ENCODE measurements at regions not wholly inside any gene's neighbourhood (a gene's known extent, or its start where the extent isn't known, plus 50 kb on each side); places are given as distances from the start of the nearest gene placed in this dataset.
"Not testable (repeated sequence)": the region's sequence is repeated elsewhere in the genome, so short reads cannot be mapped to it uniquely, and the experiment has no call there.

DNA sequence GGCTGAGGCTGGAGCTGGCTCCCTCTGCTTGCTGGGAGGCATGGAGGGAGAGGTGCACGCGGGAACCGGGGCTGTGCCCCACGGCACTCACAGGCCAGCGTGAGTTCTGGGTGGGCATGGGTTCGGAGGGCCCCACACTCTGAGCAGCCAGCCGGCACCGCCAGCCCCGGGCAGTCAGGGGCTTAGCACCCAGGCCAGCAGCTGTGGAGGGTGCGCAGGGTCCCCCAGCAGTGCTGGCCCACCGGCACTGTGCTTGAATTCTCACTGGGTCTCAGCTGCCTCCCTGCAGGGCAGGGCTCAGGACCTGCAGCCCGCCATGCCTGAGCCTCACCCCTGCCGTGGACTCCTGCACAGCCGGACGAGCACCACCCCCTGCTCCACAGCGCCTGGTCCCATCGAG, 164.9 kb upstream of the PLD5 start:
- Mint-ChIP-seq H3K27me3 (ENCODE audit: insufficient read depth) (no peaks in the 10 kb centered on the region), H3K36me3 (ENCODE audit: low read depth) (no peaks in the 10 kb centered on the region), H3K9me3 (no peaks in the 10 kb centered on the region), H3K4me3 (no peak overlapping the region), H3K27ac (no peak overlapping the region), H3K4me1 (ENCODE audit: low read depth) (no peaks in the 10 kb centered on the region)
- no peak for DNase-seq (ENCODE audit: low spot score)
- intact Hi-C loops (cut with micrococcal nuclease): no loop called here

DNA sequence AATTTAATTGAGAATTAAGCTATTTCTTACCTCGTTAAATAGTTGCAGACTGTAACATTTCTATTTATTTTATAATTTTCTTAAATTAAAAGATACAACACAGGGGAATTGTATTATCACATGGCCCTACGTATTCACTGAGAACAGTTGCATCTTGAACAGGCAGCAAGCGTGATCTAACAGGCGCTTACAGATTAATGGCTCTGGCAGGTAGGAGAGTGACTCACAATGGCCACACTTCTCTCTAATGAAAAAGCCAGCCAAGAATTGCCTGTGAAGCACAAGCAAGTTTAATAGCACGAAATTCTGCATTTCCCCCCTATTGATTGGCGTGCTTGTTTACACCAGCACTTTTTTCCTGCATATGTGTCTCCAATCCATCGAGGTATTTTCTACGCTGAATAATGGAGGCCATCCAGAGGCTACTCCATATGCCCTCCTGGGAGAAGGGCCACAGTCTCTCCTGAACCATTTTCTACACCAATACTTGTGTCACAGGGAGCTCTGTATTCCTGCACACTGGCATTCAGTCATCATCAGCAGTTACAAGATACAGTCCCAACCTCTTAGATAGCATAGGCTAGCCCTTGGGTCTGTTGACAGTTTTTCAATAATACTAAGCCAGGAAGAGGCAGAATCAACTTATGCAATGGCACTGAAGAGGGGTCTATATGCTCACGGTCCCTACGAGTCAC, 150.6 kb upstream of the PLD5 start:
- intact Hi-C loops (cut with micrococcal nuclease): no loop called here
- DNase-seq (ENCODE audit: low spot score): no peak
- Mint-ChIP-seq H3K4me3 (no peak overlapping the region), H3K27me3 (ENCODE audit: insufficient read depth) (no peaks in the 10 kb centered on the region), H3K9me3 (peaks cover 4% of the 10 kb centered on the region), H3K36me3 (ENCODE audit: low read depth) (no peaks in the 10 kb centered on the region), H3K4me1 (ENCODE audit: low read depth) (no peaks in the 10 kb centered on the region), H3K27ac (no peak overlapping the region)

GRCh38 chr1:242673652-242674051, 149.2 kb upstream of the PLD5 start:
- H3K27ac Mint-ChIP-seq: no peak overlapping the region
- intact Hi-C loops (cut with micrococcal nuclease): no loop called here
- peaks cover 4% of the 10 kb centered on the region for H3K9me3 Mint-ChIP-seq
- no peaks in the 10 kb centered on the region for H3K27me3 Mint-ChIP-seq (ENCODE audit: insufficient read depth)
- no peaks in the 10 kb centered on the region for H3K36me3 Mint-ChIP-seq (ENCODE audit: low read depth)
- H3K4me1 Mint-ChIP-seq (ENCODE audit: low read depth): no peaks in the 10 kb centered on the region
- DNase-seq (ENCODE audit: low spot score): no peak
- no peak overlapping the region for H3K4me3 Mint-ChIP-seq

GRCh38 chr1:242673165-242673564, 148.7 kb upstream of the PLD5 start:
- H3K4me1 Mint-ChIP-seq (ENCODE audit: low read depth); H3K36me3 Mint-ChIP-seq (ENCODE audit: low read depth); H3K27me3 Mint-ChIP-seq (ENCODE audit: insufficient read depth); H3K9me3 Mint-ChIP-seq; DNase-seq (ENCODE audit: low spot score); H3K27ac Mint-ChIP-seq; H3K4me3 Mint-ChIP-seq; intact Hi-C loops (cut with micrococcal nuclease): not testable (repeated sequence)

DNA sequence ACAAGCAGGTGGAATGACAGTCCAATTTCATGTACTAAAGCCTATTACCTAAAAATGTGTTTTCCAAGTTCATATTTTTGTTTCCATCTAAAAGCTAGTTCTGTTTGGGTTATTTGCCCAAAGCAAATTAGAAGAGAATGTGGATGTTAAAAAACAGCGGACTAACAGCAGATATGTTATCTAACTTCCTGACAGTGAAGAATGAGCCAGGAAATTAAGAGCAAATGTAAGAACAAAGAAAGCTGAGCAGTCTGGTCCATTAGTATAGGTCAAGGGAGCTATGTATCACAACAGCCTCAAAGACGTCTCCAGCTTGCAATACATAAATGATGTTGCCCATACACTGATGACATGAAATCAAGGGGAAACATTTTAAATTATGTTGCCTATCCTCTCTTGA, 145.5 kb upstream of the PLD5 start:
- no peaks in the 10 kb centered on the region for H3K4me1 Mint-ChIP-seq (ENCODE audit: low read depth)
- H3K27ac Mint-ChIP-seq: no peak overlapping the region
- intact Hi-C loops (cut with micrococcal nuclease): no loop called here
- peaks cover 8% of the 10 kb centered on the region for H3K9me3 Mint-ChIP-seq
- H3K27me3 Mint-ChIP-seq (ENCODE audit: insufficient read depth): no peaks in the 10 kb centered on the region
- no peak overlapping the region for H3K4me3 Mint-ChIP-seq
- DNase-seq (ENCODE audit: low spot score): no peak
- no peaks in the 10 kb centered on the region for H3K36me3 Mint-ChIP-seq (ENCODE audit: low read depth)

GRCh38 chr1:242662886-242663285, 138.4 kb upstream of the PLD5 start:
- intact Hi-C loops (cut with micrococcal nuclease): no loop called here
- DNase-seq (ENCODE audit: low spot score): no peak

GRCh38 chr1:242653772-242654171, 129.3 kb upstream of the PLD5 start:
- H3K9me3 Mint-ChIP-seq; H3K4me3 Mint-ChIP-seq; DNase-seq (ENCODE audit: low spot score); intact Hi-C loops (cut with micrococcal nuclease); H3K27me3 Mint-ChIP-seq (ENCODE audit: insufficient read depth); H3K36me3 Mint-ChIP-seq (ENCODE audit: low read depth); H3K4me1 Mint-ChIP-seq (ENCODE audit: low read depth); H3K27ac Mint-ChIP-seq: not testable (repeated sequence)

More at GRCh38 chr1:242662886-242663285, 138.4 kb upstream of the PLD5 start:
- no peak overlapping the region for H3K4me3 Mint-ChIP-seq
- H3K27ac Mint-ChIP-seq: no peak overlapping the region
- H3K27me3 Mint-ChIP-seq (ENCODE audit: insufficient read depth): no peaks in the 10 kb centered on the region
- H3K4me1 Mint-ChIP-seq (ENCODE audit: low read depth): no peaks in the 10 kb centered on the region
- peaks cover 4% of the 10 kb centered on the region for H3K9me3 Mint-ChIP-seq
- no peaks in the 10 kb centered on the region for H3K36me3 Mint-ChIP-seq (ENCODE audit: low read depth)

DNA sequence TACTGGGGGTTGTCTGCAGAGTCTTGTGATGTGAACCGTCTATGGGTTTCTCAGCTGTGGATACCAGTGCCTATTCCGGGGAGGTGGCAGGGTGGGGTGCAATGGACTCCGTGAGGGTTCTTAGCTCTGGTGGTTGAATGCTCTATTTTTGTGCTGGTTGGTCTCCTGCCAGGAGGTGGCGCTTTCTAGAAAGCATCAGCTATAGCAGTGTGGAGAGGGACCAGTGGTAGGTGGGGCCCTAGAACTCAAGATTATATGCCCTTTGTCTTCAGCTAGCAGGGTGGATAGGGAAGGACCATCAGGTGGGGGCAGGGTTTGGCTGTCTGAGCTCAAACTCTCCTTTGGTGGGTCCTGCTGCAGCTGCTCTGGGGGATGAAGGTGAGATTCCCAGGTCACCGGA, 127.3 kb upstream of the PLD5 start:
- Mint-ChIP-seq H3K4me3 (no peak overlapping the region), H3K27ac (no peak overlapping the region), H3K9me3 (peaks cover 4% of the 10 kb centered on the region), H3K4me1 (ENCODE audit: low read depth) (no peaks in the 10 kb centered on the region), H3K36me3 (ENCODE audit: low read depth) (no peaks in the 10 kb centered on the region), H3K27me3 (ENCODE audit: insufficient read depth) (peaks cover 2% of the 10 kb centered on the region)
- DNase-seq (ENCODE audit: low spot score): no peak
- intact Hi-C loops (cut with micrococcal nuclease): no loop called here

- Mint-ChIP-seq H3K4me3 (no peak overlapping the region), H3K4me1 (ENCODE audit: low read depth) (no peaks in the 10 kb centered on the region), H3K27me3 (ENCODE audit: insufficient read depth) (no peaks in the 10 kb centered on the region), H3K27ac (no peak overlapping the region), H3K9me3 (no peaks in the 10 kb centered on the region), H3K36me3 (ENCODE audit: low read depth) (no peaks in the 10 kb centered on the region)
- intact Hi-C loops (cut with micrococcal nuclease): no loop called here
- DNase-seq (ENCODE audit: low spot score): no peak
These were observed 117.0 kb upstream of the PLD5 start for GRCh38 chr1:242641461-242641860.

GRCh38 chr1:242639104-242639503, 114.6 kb upstream of the PLD5 start:
- Mint-ChIP-seq H3K4me3 (no peak overlapping the region), H3K9me3 (no peaks in the 10 kb centered on the region), H3K4me1 (ENCODE audit: low read depth) (no peaks in the 10 kb centered on the region), H3K27ac (no peak overlapping the region), H3K27me3 (ENCODE audit: insufficient read depth) (no peaks in the 10 kb centered on the region), H3K36me3 (ENCODE audit: low read depth) (no peaks in the 10 kb centered on the region)
- no peak for DNase-seq (ENCODE audit: low spot score)
- intact Hi-C loops (cut with micrococcal nuclease): no loop called here

GRCh38 chr1:242634732-242635131, 110.2 kb upstream of the PLD5 start:
- Mint-ChIP-seq H3K27ac (no peak overlapping the region), H3K4me1 (ENCODE audit: low read depth) (no peaks in the 10 kb centered on the region), H3K36me3 (ENCODE audit: low read depth) (no peaks in the 10 kb centered on the region), H3K4me3 (no peak overlapping the region), H3K27me3 (ENCODE audit: insufficient read depth) (no peaks in the 10 kb centered on the region), H3K9me3 (no peaks in the 10 kb centered on the region)
- intact Hi-C loops (cut with micrococcal nuclease): no loop called here
- no peak for DNase-seq (ENCODE audit: low spot score)

DNA sequence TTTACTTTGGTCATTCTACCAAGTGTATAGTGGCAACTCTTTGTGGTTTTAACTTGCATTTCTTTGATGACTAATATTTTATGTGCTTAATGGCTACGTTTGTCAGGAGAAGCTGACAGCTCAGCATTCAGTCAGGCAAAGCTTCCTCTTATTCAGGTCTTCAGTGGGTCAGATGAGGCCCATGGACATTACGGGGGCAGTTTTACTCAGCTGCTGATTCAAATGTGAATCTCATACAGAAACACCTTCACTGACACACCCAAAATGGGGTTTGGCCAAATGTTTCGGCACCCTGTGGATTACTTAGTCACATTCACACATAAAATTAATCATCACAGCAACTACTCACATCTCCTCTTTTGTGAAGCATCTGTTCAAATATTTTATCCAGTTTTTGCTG, 104.9 kb upstream of the PLD5 start:
- no peak for DNase-seq (ENCODE audit: low spot score)
- no peaks in the 10 kb centered on the region for H3K36me3 Mint-ChIP-seq (ENCODE audit: low read depth)
- H3K27ac Mint-ChIP-seq: no peak overlapping the region
- no peaks in the 10 kb centered on the region for H3K4me1 Mint-ChIP-seq (ENCODE audit: low read depth)
- H3K9me3 Mint-ChIP-seq: no peaks in the 10 kb centered on the region
- intact Hi-C loops (cut with micrococcal nuclease): no loop called here
- H3K4me3 Mint-ChIP-seq: no peak overlapping the region
- H3K27me3 Mint-ChIP-seq (ENCODE audit: insufficient read depth): no peaks in the 10 kb centered on the region

DNA sequence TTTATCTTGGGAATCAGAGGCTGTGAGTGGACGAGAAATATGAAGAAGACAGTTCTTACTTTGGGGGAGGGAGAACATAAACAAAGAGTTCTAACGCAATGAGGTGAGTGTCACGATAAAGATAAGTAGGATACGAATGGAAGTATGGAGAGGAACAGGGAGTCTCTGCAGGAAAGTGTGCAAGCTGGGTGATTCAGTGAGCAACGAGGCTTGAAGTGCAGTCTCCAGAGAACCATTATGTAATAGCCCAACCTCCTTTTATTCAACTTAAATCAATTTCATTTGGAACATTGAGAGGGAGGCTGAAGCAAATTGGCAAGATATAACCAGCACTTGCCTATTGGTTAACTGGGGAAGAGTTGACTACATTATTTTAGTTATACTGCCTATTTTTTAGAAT, 99.3 kb upstream of the PLD5 start:
- no peak for DNase-seq (ENCODE audit: low spot score)
- intact Hi-C loops (cut with micrococcal nuclease): no loop called here
- no peaks in the 10 kb centered on the region for H3K27me3 Mint-ChIP-seq (ENCODE audit: insufficient read depth)

GRCh38 chr1:242623119-242623518, 98.6 kb upstream of the PLD5 start:
- no peaks in the 10 kb centered on the region for H3K36me3 Mint-ChIP-seq (ENCODE audit: low read depth)
- DNase-seq (ENCODE audit: low spot score): no peak
- intact Hi-C loops (cut with micrococcal nuclease): no loop called here
- no peak overlapping the region for H3K27ac Mint-ChIP-seq
- no peaks in the 10 kb centered on the region for H3K4me1 Mint-ChIP-seq (ENCODE audit: low read depth)
- H3K9me3 Mint-ChIP-seq: no peaks in the 10 kb centered on the region
- H3K4me3 Mint-ChIP-seq: no peak overlapping the region
- no peaks in the 10 kb centered on the region for H3K27me3 Mint-ChIP-seq (ENCODE audit: insufficient read depth)

More for the DNA sequence above, 99.3 kb upstream of the PLD5 start:
- Mint-ChIP-seq H3K27ac (no peak overlapping the region), H3K9me3 (no peaks in the 10 kb centered on the region), H3K4me1 (ENCODE audit: low read depth) (no peaks in the 10 kb centered on the region), H3K36me3 (ENCODE audit: low read depth) (no peaks in the 10 kb centered on the region), H3K4me3 (no peak overlapping the region)

Data from activated T-helper 1 cell treated with anti-CD3 and anti-CD28 coated beads, Interleukin-12 subunit alpha, Interleukin-12 subunit beta, Interleukin-2, Interleukin-4 antibody, amounts not matched to agents 30 ng/mL and 10 ng/mL and 1 ng/mL, durations not matched to agents 14 hours and 24 hours and 36 hours (primary cell).